Spleen (tissue), 11 donors: ENCODE measurements at regions not wholly inside any gene's neighbourhood (a gene's known extent, or its start where the extent isn't known, plus 50 kb on each side); places are given as distances from the start of the nearest gene placed in this dataset.

Experiments
- DNase-seq: peaks from one replicate; pipeline ENCODE4 v3.0.0-alpha.2; 2020
- H3K27ac ChIP-seq, 8 donors: fragments of 200-600 bp; sonication (generic) in 7 of 8; 1 replicate in 4 of 8; 2 replicates in 4 of 8; pipeline versions ENCODE4 v1.5.0 to v1.8.0; 2016 to 2021; ENCODE audit warnings: inconsistent platforms in 4 of 8, mild to moderate bottlenecking in 4 of 8, moderate library complexity in 1 of 8
- H3K27me3 ChIP-seq, 7 donors: fragments of 200-600 bp; sonication (generic) in 6 of 7; replicated peaks in 1 of 7; 1 replicate in 4 of 7; 2 replicates in 3 of 7; pipeline versions ENCODE4 v1.5.0 to v1.8.0; 2016 to 2021; ENCODE audit warnings: inconsistent platforms in 3 of 7, mild to moderate bottlenecking in 1 of 7
- H3K36me3 ChIP-seq, 6 donors: fragments of 200-600 bp; sonication (generic) in 5 of 6; 1 replicate in 4 of 6; 2 replicates in 2 of 6; pipeline versions ENCODE4 v1.5.0 to v1.8.0; 2016 to 2021; ENCODE audit warnings: inconsistent platforms in 2 of 6
- H3K4me1 ChIP-seq, 6 donors: fragments of 200-600 bp; sonication (generic) in 5 of 6; 1 replicate in 3 of 6; 2 replicates in 3 of 6; pipeline versions ENCODE4 v1.5.0 to v1.8.0; 2016 to 2021; ENCODE audit warnings: inconsistent platforms in 3 of 6
- H3K4me3 ChIP-seq, 8 donors: fragments of 200-600 bp; sonication (generic) in 7 of 8; 1 replicate in 4 of 8; 2 replicates in 4 of 8; pipeline versions ENCODE4 v1.5.0 to v1.8.0; 2016 to 2021; ENCODE audit warnings: inconsistent platforms in 4 of 8, mild to moderate bottlenecking in 4 of 8, moderate library complexity in 2 of 8
- H3K9me3 ChIP-seq, 8 donors: fragments of 200-600 bp; sonication (generic) in 7 of 8; 1 replicate in 4 of 8; 2 replicates in 4 of 8; pipeline versions ENCODE4 v1.5.0 to v1.8.0; 2016 to 2021; ENCODE audit warnings: inconsistent platforms in 4 of 8
- CTCF ChIP-seq, 11 experiments: fragments of 200-600 bp in 7 of 11; fragments of 450-650 bp in 4 of 11; sonication (generic) in 4 of 11; IDR thresholded peaks in 8 of 11; conservative IDR thresholded peaks in 3 of 11; 1 replicate in 7 of 11; 2 replicates in 4 of 11; pipeline versions ENCODE4 v1.4.0 to v1.8.0; 2016 to 2021; ENCODE audit warnings: antibody characterized with exemption in 11 of 11, inconsistent platforms in 4 of 11, mild to moderate bottlenecking in 1 of 11
- POLR2A ChIP-seq, 3 donors: fragments of 450-650 bp; IDR thresholded peaks; one replicate each; pipeline ENCODE4 v1.5.1; 2017; ENCODE audit warnings: antibody characterized with exemption in 3 of 3, mild to moderate bottlenecking in 1 of 3
- POLR2AphosphoS5 ChIP-seq, 3 donors: sonication (generic); formaldehyde crosslinking; IDR thresholded peaks; one replicate each; pipeline ENCODE4 v1.5.1; 2017; ENCODE audit warnings: antibody characterized with exemption in 3 of 3
- WGBS, 5 donors: extraction: QIAGEN DNeasy Blood & Tissue Kit in 3 of 5; methylation state at CpG; one replicate each; pipeline versions ENCODE4 v1.1.5 to v1.1.7; 2013 to 2018; 5-methylcytosine and 5-hydroxymethylcytosine counted together
- intact Hi-C: fragments of 100-400 bp; cut with DNase I; formaldehyde crosslinking; loops from one replicate; pipeline ENCODE4 v1.15.0; 2023; ENCODE audit warnings: low total_unique reads
- donor health status: healthy with polysubstance abuse.
- donor health status: DM: no; HTN: no; CAD: no; lungs with moderate emphysema.
- donor health status: DM: no; HTN: no; CAD: no.
- donor health status: Bipolar disorder and iron deficiency.
- donor health status: healthy.
- donor health status: DM: no; HTN: no; CAD: no.
- donor health status: DM: yes; HTN: yes; CAD: no.

- TF ChIP-seq POLR2AphosphoS5 (IDR thresholded peaks at IDR 0.05) (no peak), POLR2A (IDR thresholded peaks at IDR 0.05) (no peak)
- no peaks in the 10 kb centered on the region for H3K27me3 ChIP-seq
Observed at GRCh38 chr9:111195766-111196165, 134.3 kb downstream of the OR2K2 start.

GRCh38 chr9:111193095-111193494 lies 136.9 kb downstream of the OR2K2 start:
- no peak for TF ChIP-seq POLR2A (IDR thresholded peaks at IDR 0.05)
- no peak overlapping the region for H3K27ac ChIP-seq
- H3K36me3 ChIP-seq = no peaks in the 10 kb centered on the region
- no peak for DNase-seq
- no peaks in the 10 kb centered on the region for H3K9me3 ChIP-seq
- intact Hi-C loops = no loop called here
- H3K4me3 ChIP-seq = no peak overlapping the region
- no peaks in the 10 kb centered on the region for H3K27me3 ChIP-seq
- no peaks in the 10 kb centered on the region for H3K4me1 ChIP-seq

More at GRCh38 chr9:111195766-111196165, 134.3 kb downstream of the OR2K2 start:
- WGBS, 5 donors = 81 to 94% (median 93%) methylated on average over 4 of the region's 4 CpGs
- H3K4me1 ChIP-seq = no peaks in the 10 kb centered on the region
- no peaks in the 10 kb centered on the region for H3K36me3 ChIP-seq
- H3K4me3 ChIP-seq = no peak overlapping the region
- DNase-seq = no peak
- intact Hi-C loops = no loop called here
- peaks cover 0 to 7% (median 4%) of the 10 kb centered on the region in 8 donors for H3K9me3 ChIP-seq
- no peak overlapping the region for H3K27ac ChIP-seq

- Histone ChIP-seq H3K36me3 (no peaks in the 10 kb centered on the region), H3K4me1 (no peaks in the 10 kb centered on the region), H3K27ac (no peak overlapping the region), H3K9me3 (no peaks in the 10 kb centered on the region), H3K4me3 (no peak overlapping the region), H3K27me3 (no peaks in the 10 kb centered on the region)
- no peak for DNase-seq
- intact Hi-C loops = no loop called here
- WGBS, 5 donors = 27 to 68% (median 59%) methylated on average over 2 of the region's 2 CpGs
- TF ChIP-seq POLR2AphosphoS5 (IDR thresholded peaks at IDR 0.05) (no peak), POLR2A (IDR thresholded peaks at IDR 0.05) (no peak), CTCF (IDR thresholded peaks at IDR 0.05 in 8 of 11, conservative IDR thresholded peaks at IDR 0.05 in 3 of 11) (no peak)
Observed at GRCh38 chr9:111192650-111193049, 137.4 kb downstream of the OR2K2 start.

- Histone ChIP-seq H3K27me3 (peaks cover 0 to 11% (median 0%) of the 10 kb centered on the region in 7 donors), H3K36me3 (no peaks in the 10 kb centered on the region), H3K27ac (no peak overlapping the region), H3K4me3 (no peak overlapping the region), H3K9me3 (no peaks in the 10 kb centered on the region), H3K4me1 (no peaks in the 10 kb centered on the region)
- TF ChIP-seq CTCF (IDR thresholded peaks at IDR 0.05 in 8 of 11, conservative IDR thresholded peaks at IDR 0.05 in 3 of 11) (no peak), POLR2AphosphoS5 (IDR thresholded peaks at IDR 0.05) (no peak), POLR2A (IDR thresholded peaks at IDR 0.05) (no peak)
- DNase-seq = no peak
- intact Hi-C loops = no loop called here
Observed at GRCh38 chr9:111190347-111190746, 139.7 kb downstream of the OR2K2 start.

- Histone ChIP-seq H3K4me3 (no peak overlapping the region), H3K36me3 (no peaks in the 10 kb centered on the region), H3K27ac (no peak overlapping the region), H3K27me3 (peaks cover 0 to 11% (median 0%) of the 10 kb centered on the region in 7 donors), H3K4me1 (no peaks in the 10 kb centered on the region), H3K9me3 (peaks cover 0 to 5% (median 0%) of the 10 kb centered on the region in 8 donors)
- TF ChIP-seq CTCF (IDR thresholded peaks at IDR 0.05 in 8 of 11, conservative IDR thresholded peaks at IDR 0.05 in 3 of 11) (no peak), POLR2AphosphoS5 (IDR thresholded peaks at IDR 0.05) (no peak), POLR2A (IDR thresholded peaks at IDR 0.05) (no peak)
- intact Hi-C loops = no loop called here
- no peak for DNase-seq
- 91 to 100% (median 97%) methylated on average over 1 of the region's 1 CpG for WGBS, 5 donors
Observed at GRCh38 chr9:111187376-111187775, 142.6 kb downstream of the OR2K2 start.
